K562 (cell line): ENCODE measurements at regions not wholly inside any gene's neighbourhood (a gene's known extent, or its start where the extent isn't known, plus 50 kb on each side); places are given as distances from the start of the nearest gene placed in this dataset.
A peak's percentile ranks its signal among the peaks of the same experiment; 100 is the strongest.

Experiments
- CBX1 ChIP-seq: sonication (generic); IDR thresholded peaks from 2 replicates; pipeline ENCODE4 v1.6.1; 2016; ENCODE audit warnings: antibody characterized with exemption, low read depth, mild to moderate bottlenecking
- CBX5 ChIP-seq: IDR thresholded peaks from 2 replicates; pipeline ENCODE4 v1.6.1; 2014; ENCODE audit warnings: low read depth, borderline replicate concordance
- CBX8 ChIP-seq: fragments of 200-600 bp; sonication (generic); IDR thresholded peaks from 2 replicates; pipeline ENCODE4 v1.6.1; 2012; ENCODE audit warnings: borderline replicate concordance, mixed run types, low read depth, mild to moderate bottlenecking, moderate library complexity, mixed read lengths, low read length, control low read depth, inconsistent platforms; ENCODE audit not compliant: poor library complexity, severe bottlenecking; ENCODE audit errors: extremely low read depth
- CHCHD3 ChIP-seq: fragments of 250-450 bp; sonication (Bioruptor Pico); IDR thresholded peaks from 2 replicates; pipeline ENCODE4 v2.1.2; 2022; ENCODE audit warnings: mild to moderate bottlenecking
- CTCF ChIP-seq, 3 experiments: IDR thresholded peaks in 2 of 3; conservative IDR thresholded peaks in 1 of 3; 2 replicates each; pipeline ENCODE4 v1.5.1; 2011 to 2012; ENCODE audit warnings: low read length in 3 of 3, mild to moderate bottlenecking in 3 of 3, control low read depth in 2 of 3, improper control_type of control experiment in 1 of 3, inconsistent platforms in 1 of 3, low read depth in 1 of 3, mixed read lengths in 1 of 3, moderate library complexity in 1 of 3; ENCODE audit not compliant: insufficient read depth in 2 of 3
- EP300 ChIP-seq: IDR thresholded peaks from 2 replicates; pipeline ENCODE4 v1.6.1; 2012; ENCODE audit warnings: low read length, improper control_type of control experiment
- HDAC2 ChIP-seq: fragments of 450-650 bp; IDR thresholded peaks from 2 replicates; pipeline ENCODE4 v1.6.1; 2016; ENCODE audit warnings: mild to moderate bottlenecking
- HDGF ChIP-seq: fragments of 450-650 bp; IDR thresholded peaks from 2 replicates; pipeline ENCODE4 v1.6.1; 2016
- NR2C2 ChIP-seq, 2 experiments: fragments of 200-800 bp in 1 of 2; sonication (Bioruptor generic) in 1 of 2; sonication (generic) in 1 of 2; formaldehyde crosslinking in 1 of 2; IDR thresholded peaks; 2 replicates each; pipeline versions ENCODE4 v1.6.1 to v1.8.0; 2016 to 2022; ENCODE audit warnings: mild to moderate bottlenecking in 1 of 2, missing compliant biosample characterization in 1 of 2, missing genetic modification characterization in 1 of 2, missing genetic modification reagents in 1 of 2
- RFX5 ChIP-seq: IDR thresholded peaks from 2 replicates; pipeline ENCODE4 v1.6.1; 2011; ENCODE audit warnings: low read depth, mild to moderate bottlenecking, improper control_type of control experiment, low read length
- SP1 ChIP-seq: sonication (generic); formaldehyde crosslinking; IDR thresholded peaks from 2 replicates; pipeline ENCODE4 v1.8.1; 2022; ENCODE audit warnings: mild to moderate bottlenecking, missing genetic modification reagents
- SRF ChIP-seq, 2 experiments: fragments of 250-450, 450-650 bp in 1 of 2; sonication (Bioruptor Pico) in 1 of 2; sonication (generic) in 1 of 2; formaldehyde crosslinking; IDR thresholded peaks; 2 replicates each; pipeline versions ENCODE4 v1.5.0 to v1.5.1; 2020 to 2022; ENCODE audit warnings: mild to moderate bottlenecking in 1 of 2, missing genetic modification reagents in 1 of 2
- ZFP36 ChIP-seq: fragments of 150-350 bp; IDR thresholded peaks from 2 replicates; pipeline ENCODE4 v1.6.1; 2018; ENCODE audit warnings: low read length, low read depth; ENCODE audit not compliant: partially characterized antibody

GRCh38 chr22:27617214-27617881, 184.2 kb downstream of the MN1 start:
- TF ChIP-seq CBX5 = no peak
- TF ChIP-seq CTCF (IDR thresholded peaks at IDR 0.05 in 2 of 3, conservative IDR thresholded peaks at IDR 0.05 in 1 of 3; ENCODE audit: insufficient read depth in 2 of 3, low read depth in 1 of 3, low read length in 3 of 3) = no peak
- TF ChIP-seq ZFP36 = peak; percentile 89
- TF ChIP-seq CBX1 = no peak
- no peak for TF ChIP-seq HDGF
- no peak for TF ChIP-seq HDAC2
- TF ChIP-seq RFX5 = no peak
- no peak for TF ChIP-seq SP1 (CRISPR knock-in tag)
- TF ChIP-seq SRF (CRISPR knock-in tag; IDR thresholded peaks at IDR 0.05) = no peak
- no peak for TF ChIP-seq NR2C2 (CRISPR knock-in tag; IDR thresholded peaks at IDR 0.05)
- no peak for TF ChIP-seq NR2C2 (tag; IDR thresholded peaks at IDR 0.05)
- TF ChIP-seq CHCHD3 (CRISPR knock-in tag) = no peak
- TF ChIP-seq EP300 = no peak
- TF ChIP-seq CBX8 = no peak
